ENCODE measurements at regions not wholly inside any gene's neighbourhood (a gene's known extent, or its start where the extent isn't known, plus 50 kb on each side); places are given as distances from the start of the nearest gene placed in this dataset.

- no peak overlapping the region for H3K4me3 Mint-ChIP-seq
- H3K27me3 Mint-ChIP-seq = no peaks in the 10 kb centered on the region
- H3K27ac Mint-ChIP-seq = no peak overlapping the region
- DNase-seq = no peak
- CTCF ChIA-PET = no interaction called here
- H3K4me1 Mint-ChIP-seq = no peaks in the 10 kb centered on the region
- peaks cover 4% of the 10 kb centered on the region for H3K9me3 Mint-ChIP-seq
- H3K36me3 Mint-ChIP-seq = no peaks in the 10 kb centered on the region
Observed at GRCh38 chr2:103789381-103790095, 1027.7 kb downstream of the TMEM182 start.

DNA sequence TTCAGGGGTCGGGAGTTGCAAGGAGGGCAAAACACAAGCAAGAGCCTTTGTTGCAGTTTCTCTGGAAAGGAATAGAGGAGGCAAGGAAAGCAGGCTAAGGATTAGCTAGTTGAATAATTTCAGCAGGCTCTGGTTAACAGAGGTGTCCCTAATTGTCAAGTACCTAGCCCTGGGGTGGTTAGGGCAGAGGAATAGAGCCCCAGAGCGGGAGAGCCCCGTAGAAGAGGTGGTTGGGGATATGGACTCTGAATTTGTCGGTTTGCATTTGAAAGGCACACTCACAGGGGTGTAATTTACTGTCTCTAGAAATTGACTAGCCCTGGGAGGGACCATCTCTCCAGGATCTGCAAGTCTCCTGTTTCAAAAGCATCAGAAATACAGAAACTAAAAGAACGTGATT lies 1030.2 kb downstream of the TMEM182 start:
- Mint-ChIP-seq H3K4me3 (no peak overlapping the region), H3K27me3 (no peaks in the 10 kb centered on the region), H3K9me3 (peaks cover 6% of the 10 kb centered on the region), H3K36me3 (no peaks in the 10 kb centered on the region), H3K27ac (no peak overlapping the region), H3K4me1 (no peaks in the 10 kb centered on the region)
- DNase-seq = no peak
- CTCF ChIA-PET = no interaction called here

DNA sequence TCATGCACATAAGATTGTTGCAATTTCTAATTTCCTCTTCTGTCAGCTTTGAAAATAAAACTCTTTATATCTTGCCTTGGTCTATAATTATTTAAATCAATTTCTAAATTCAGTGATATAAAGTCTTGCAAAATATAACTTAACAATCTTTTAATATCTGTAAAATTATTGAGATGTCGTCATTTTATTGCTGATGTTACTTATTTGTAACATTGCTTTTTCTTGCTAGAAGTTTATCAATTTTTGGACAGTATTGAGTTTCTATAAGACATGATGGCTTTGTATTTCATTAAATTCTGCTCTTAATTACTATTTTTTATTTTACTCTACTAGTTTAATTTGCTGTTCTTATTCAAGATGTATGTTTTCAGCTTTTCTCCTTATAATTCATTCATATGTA lies 1036.5 kb downstream of the TMEM182 start:
- no peak overlapping the region for H3K27ac Mint-ChIP-seq
- peaks cover 14% of the 10 kb centered on the region for H3K9me3 Mint-ChIP-seq
- no peaks in the 10 kb centered on the region for H3K27me3 Mint-ChIP-seq
- no peaks in the 10 kb centered on the region for H3K36me3 Mint-ChIP-seq
- no peaks in the 10 kb centered on the region for H3K4me1 Mint-ChIP-seq
- H3K4me3 Mint-ChIP-seq = no peak overlapping the region
- DNase-seq = no peak
- CTCF ChIA-PET = no interaction called here

- no peak overlapping the region for H3K4me3 Mint-ChIP-seq
- CTCF ChIA-PET = no interaction called here
- no peaks in the 10 kb centered on the region for H3K36me3 Mint-ChIP-seq
- DNase-seq = no peak
- no peaks in the 10 kb centered on the region for H3K4me1 Mint-ChIP-seq
- peaks cover 16% of the 10 kb centered on the region for H3K9me3 Mint-ChIP-seq
- H3K27ac Mint-ChIP-seq = no peak overlapping the region
- H3K27me3 Mint-ChIP-seq = no peaks in the 10 kb centered on the region
Observed at GRCh38 chr2:103804013-103804412, 1042.2 kb downstream of the TMEM182 start.

DNA sequence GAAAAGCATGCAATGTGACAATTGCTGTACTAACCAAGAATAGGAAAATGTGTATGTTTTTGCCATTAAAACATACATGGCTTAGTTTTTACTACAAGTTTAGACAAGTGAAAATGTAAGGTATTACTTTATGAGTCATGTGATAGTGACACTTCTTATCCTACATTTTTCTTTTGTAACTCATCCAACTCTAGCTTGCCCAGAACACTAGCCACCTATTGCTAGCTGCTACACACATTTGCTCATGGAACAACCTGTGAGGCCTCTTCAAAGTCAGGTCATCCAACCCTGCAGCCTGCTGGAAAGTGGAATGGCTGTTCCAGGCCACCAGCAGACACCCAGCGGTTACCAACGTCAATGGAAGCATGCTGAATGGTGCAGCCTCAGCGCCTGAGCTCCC lies 1043.9 kb downstream of the TMEM182 start:
- Mint-ChIP-seq H3K4me1 (no peaks in the 10 kb centered on the region), H3K27ac (no peak overlapping the region), H3K4me3 (no peak overlapping the region), H3K9me3 (peaks cover 18% of the 10 kb centered on the region), H3K36me3 (no peaks in the 10 kb centered on the region), H3K27me3 (no peaks in the 10 kb centered on the region)
- no peak for DNase-seq
- CTCF ChIA-PET = no interaction called here

GRCh38 chr2:103808814-103809213 lies 1045.1 kb upstream of the POU3F3 start:
- H3K9me3 Mint-ChIP-seq = peaks cover 9% of the 10 kb centered on the region
- CTCF ChIA-PET = no interaction called here
- H3K36me3 Mint-ChIP-seq = no peaks in the 10 kb centered on the region
- no peaks in the 10 kb centered on the region for H3K4me1 Mint-ChIP-seq
- no peak overlapping the region for H3K4me3 Mint-ChIP-seq
- no peaks in the 10 kb centered on the region for H3K27me3 Mint-ChIP-seq
- no peak for DNase-seq
- H3K27ac Mint-ChIP-seq = no peak overlapping the region

- CTCF ChIA-PET = no interaction called here
- Mint-ChIP-seq H3K27me3 (no peaks in the 10 kb centered on the region), H3K27ac (no peak overlapping the region), H3K9me3 (peaks cover 9% of the 10 kb centered on the region), H3K4me1 (no peaks in the 10 kb centered on the region), H3K4me3 (no peak overlapping the region), H3K36me3 (no peaks in the 10 kb centered on the region)
- no peak for DNase-seq
Observed at GRCh38 chr2:103809415-103809814, 1044.5 kb upstream of the POU3F3 start.

DNA sequence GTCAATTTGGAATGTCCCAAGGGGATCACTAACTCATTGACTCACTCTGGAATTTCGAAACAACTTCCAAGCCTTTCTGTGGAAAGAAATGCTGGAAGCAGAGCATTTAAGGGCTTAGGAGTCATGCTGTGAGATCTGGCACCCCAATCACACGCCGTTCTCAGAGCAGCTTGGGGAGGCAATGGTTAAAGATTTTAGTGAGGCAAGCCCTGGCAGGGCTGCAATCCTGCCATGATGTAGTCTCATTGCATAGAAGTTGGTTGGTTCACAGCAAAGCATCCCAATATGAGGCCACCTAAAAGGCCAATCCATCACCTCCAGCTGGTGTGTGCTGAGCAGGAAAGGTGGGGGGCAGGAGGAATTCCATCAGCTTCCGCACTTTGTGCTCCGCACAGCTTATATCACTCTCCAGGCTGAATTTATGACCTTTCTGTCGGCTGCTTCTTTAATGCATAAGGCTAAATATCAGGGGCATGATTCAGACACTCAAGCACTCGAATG lies 1043.9 kb upstream of the POU3F3 start:
- no peak overlapping the region for H3K27ac Mint-ChIP-seq
- H3K4me1 Mint-ChIP-seq = no peaks in the 10 kb centered on the region
- no peak for DNase-seq
- no peaks in the 10 kb centered on the region for H3K27me3 Mint-ChIP-seq
- H3K9me3 Mint-ChIP-seq = peaks cover 9% of the 10 kb centered on the region
- no peaks in the 10 kb centered on the region for H3K36me3 Mint-ChIP-seq
- no peak overlapping the region for H3K4me3 Mint-ChIP-seq
- CTCF ChIA-PET = no interaction called here

DNA sequence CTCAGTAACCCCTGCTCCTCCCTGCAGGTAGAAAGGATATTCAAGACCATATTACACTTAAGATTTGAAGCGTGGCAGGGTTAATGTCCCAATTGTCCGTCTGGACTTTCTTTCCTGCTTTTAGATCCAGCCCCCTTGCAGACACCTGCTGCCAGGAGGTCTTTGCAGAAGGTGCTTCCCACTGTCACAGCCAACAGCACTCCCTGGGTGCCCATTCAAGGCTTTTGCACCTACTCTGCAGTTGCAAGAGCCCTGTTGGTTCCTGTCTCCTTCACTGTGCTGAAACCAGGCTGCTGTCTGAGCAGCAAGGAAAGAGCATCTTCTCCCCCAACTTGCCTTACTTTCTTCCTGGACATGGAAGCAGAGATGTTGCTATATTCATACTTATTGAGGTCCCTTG lies 1043.0 kb upstream of the POU3F3 start:
- CTCF ChIA-PET = no interaction called here
- DNase-seq = no peak
- Mint-ChIP-seq H3K36me3 (no peaks in the 10 kb centered on the region), H3K4me1 (no peaks in the 10 kb centered on the region), H3K27ac (no peak overlapping the region), H3K4me3 (no peak overlapping the region), H3K9me3 (peaks cover 9% of the 10 kb centered on the region), H3K27me3 (no peaks in the 10 kb centered on the region)

DNA sequence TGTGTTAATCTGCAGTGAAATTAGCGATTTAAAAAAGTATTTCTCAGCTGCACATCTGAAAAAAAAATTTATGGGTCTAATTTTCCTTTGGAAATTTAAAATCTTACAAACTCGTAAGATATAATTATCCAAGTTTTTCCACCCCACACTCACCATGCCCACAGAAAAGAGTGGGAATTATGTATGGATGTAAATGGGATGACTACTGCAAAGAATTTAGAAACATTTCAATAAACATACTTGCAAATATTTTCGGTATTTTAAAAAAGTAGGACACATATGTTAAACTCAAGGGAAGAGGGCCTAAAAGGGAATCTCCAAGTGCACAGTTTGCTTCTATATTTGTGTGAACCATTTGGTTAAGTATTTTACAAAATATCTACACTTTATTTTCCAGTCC lies 1039.9 kb upstream of the POU3F3 start:
- CTCF ChIA-PET = no interaction called here
- peaks cover 7% of the 10 kb centered on the region for H3K9me3 Mint-ChIP-seq
- no peaks in the 10 kb centered on the region for H3K4me1 Mint-ChIP-seq
- no peak overlapping the region for H3K4me3 Mint-ChIP-seq
- H3K36me3 Mint-ChIP-seq = no peaks in the 10 kb centered on the region
- no peak for DNase-seq
- H3K27me3 Mint-ChIP-seq = no peaks in the 10 kb centered on the region
- no peak overlapping the region for H3K27ac Mint-ChIP-seq

DNA sequence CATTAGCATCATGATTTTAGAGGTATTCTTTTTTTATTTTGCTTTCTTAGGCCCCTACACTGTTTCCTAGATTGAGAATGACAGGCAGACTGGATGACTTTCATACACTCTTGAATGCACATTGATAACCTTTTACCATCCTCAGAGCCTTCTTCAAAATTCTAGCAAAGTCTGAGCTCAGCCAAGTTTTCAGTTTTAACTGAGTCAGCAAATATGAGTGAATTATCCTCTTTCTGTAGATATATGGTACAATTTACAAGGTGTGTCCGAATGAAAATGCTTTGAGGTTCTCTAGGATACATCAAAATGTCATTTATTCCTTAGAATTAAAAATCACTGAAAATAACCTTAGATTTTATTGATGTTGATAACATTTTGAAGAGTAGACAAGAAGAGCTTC lies 1038.2 kb upstream of the POU3F3 start:
- Mint-ChIP-seq H3K27me3 (no peaks in the 10 kb centered on the region), H3K9me3 (peaks cover 6% of the 10 kb centered on the region), H3K27ac (no peak overlapping the region), H3K4me1 (no peaks in the 10 kb centered on the region), H3K36me3 (no peaks in the 10 kb centered on the region), H3K4me3 (no peak overlapping the region)
- CTCF ChIA-PET = no interaction called here
- DNase-seq = no peak

DNA sequence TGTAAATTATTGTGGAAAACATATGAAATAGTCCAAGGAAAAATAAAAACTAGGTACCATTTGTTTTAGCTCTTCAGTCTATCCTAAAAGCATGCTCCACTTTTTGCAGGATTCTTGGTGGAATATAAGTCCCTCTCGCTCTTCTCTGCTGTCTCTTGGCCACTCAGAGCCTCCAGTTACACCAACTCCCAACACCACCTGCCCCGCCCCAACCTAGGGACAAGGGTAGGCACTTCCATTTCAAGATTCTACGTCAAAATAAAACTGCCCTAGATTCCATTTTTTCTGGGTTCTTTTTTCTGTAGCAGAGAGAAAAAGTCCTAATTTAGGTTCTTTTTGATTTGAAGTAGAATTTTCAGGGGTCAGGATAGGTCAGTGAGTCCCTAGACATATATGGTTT lies 1036.2 kb upstream of the POU3F3 start:
- no peak for DNase-seq
- CTCF ChIA-PET = no interaction called here
- Mint-ChIP-seq H3K4me1 (no peaks in the 10 kb centered on the region), H3K27ac (no peak overlapping the region), H3K36me3 (no peaks in the 10 kb centered on the region), H3K4me3 (no peak overlapping the region), H3K9me3 (peaks cover 3% of the 10 kb centered on the region), H3K27me3 (no peaks in the 10 kb centered on the region)

GRCh38 chr2:103818176-103818575 lies 1035.7 kb upstream of the POU3F3 start:
- CTCF ChIA-PET = no interaction called here
- Mint-ChIP-seq H3K27ac (no peak overlapping the region), H3K9me3 (peaks cover 3% of the 10 kb centered on the region), H3K27me3 (no peaks in the 10 kb centered on the region), H3K4me3 (no peak overlapping the region), H3K36me3 (no peaks in the 10 kb centered on the region), H3K4me1 (no peaks in the 10 kb centered on the region)
- no peak for DNase-seq

GRCh38 chr2:103819599-103819998 lies 1034.3 kb upstream of the POU3F3 start:
- Mint-ChIP-seq H3K27me3 (no peaks in the 10 kb centered on the region), H3K4me1 (no peaks in the 10 kb centered on the region), H3K36me3 (no peaks in the 10 kb centered on the region), H3K4me3 (no peak overlapping the region), H3K27ac (no peak overlapping the region), H3K9me3 (peaks cover 3% of the 10 kb centered on the region)
- no peak for DNase-seq
- CTCF ChIA-PET = no interaction called here

GRCh38 chr2:103823847-103824246 lies 1030.1 kb upstream of the POU3F3 start:
- H3K9me3 Mint-ChIP-seq = peaks cover 10% of the 10 kb centered on the region
- no peaks in the 10 kb centered on the region for H3K27me3 Mint-ChIP-seq
- H3K4me3 Mint-ChIP-seq = no peak overlapping the region
- no peaks in the 10 kb centered on the region for H3K4me1 Mint-ChIP-seq
- H3K27ac Mint-ChIP-seq = no peak overlapping the region
- CTCF ChIA-PET = no interaction called here
- no peaks in the 10 kb centered on the region for H3K36me3 Mint-ChIP-seq
- no peak for DNase-seq

DNA sequence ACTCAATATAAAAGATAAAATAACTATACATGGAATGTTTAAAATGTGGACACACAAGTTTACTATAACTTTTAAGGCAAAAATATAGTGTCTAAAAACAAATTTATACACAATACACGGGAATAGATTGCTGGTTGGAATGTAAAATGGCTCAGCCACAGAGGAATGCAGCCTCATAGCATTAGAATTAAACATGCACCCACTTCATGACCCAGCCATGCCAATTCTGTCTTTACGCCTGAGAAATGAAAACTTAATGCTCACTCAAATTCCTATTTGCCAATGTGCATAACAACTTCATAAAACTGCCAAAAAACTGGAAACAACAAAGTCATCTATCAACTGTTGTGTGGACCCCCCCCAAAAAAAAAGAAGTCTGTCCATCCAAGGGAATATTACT lies 1006.6 kb upstream of the POU3F3 start:
- CTCF ChIA-PET = no interaction called here
- H3K9me3 Mint-ChIP-seq = peaks cover 14% of the 10 kb centered on the region
- no peak overlapping the region for H3K27ac Mint-ChIP-seq
- H3K4me3 Mint-ChIP-seq = no peak overlapping the region
- H3K4me1 Mint-ChIP-seq = no peaks in the 10 kb centered on the region
- DNase-seq = no peak
- H3K36me3 Mint-ChIP-seq = no peaks in the 10 kb centered on the region
- H3K27me3 Mint-ChIP-seq = no peaks in the 10 kb centered on the region
